SH-SY5Y (cell line): ENCODE measurements at regions not wholly inside any gene's neighbourhood (a gene's known extent, or its start where the extent isn't known, plus 50 kb on each side); places are given as distances from the start of the nearest gene placed in this dataset.

Source experiments
- GATA2 ChIP-seq: IDR thresholded peaks from 2 replicates; pipeline ENCODE4 v1.6.1; 2011; ENCODE audit warnings: mild to moderate bottlenecking, low read depth, low read length
- GATA3 ChIP-seq: IDR thresholded peaks from 2 replicates; pipeline ENCODE4 v1.6.1; 2011; ENCODE audit warnings: low read depth, mild to moderate bottlenecking, low read length, moderate library complexity

GRCh38 chr1:22201023-22201422, 58.1 kb upstream of the WNT4 start:
- TF ChIP-seq GATA2 (no peak), GATA3 (no peak)
